Urinary bladder (tissue), 3 donors: ENCODE measurements at regions not wholly inside any gene's neighbourhood (a gene's known extent, or its start where the extent isn't known, plus 50 kb on each side); places are given as distances from the start of the nearest gene placed in this dataset.
"Not testable (repeated sequence)": the region's sequence is repeated elsewhere in the genome, so short reads cannot be mapped to it uniquely, and the experiment has no call there.

Experiments used
- DNase-seq: peaks from one replicate; pipeline ENCODE4 v3.0.0-alpha.2; 2015; ENCODE audit errors: extremely low spot score
- H3K27ac ChIP-seq: one replicate; pipeline ENCODE4 v1.5.1; 2013; ENCODE audit warnings: low read depth, mild to moderate bottlenecking, moderate library complexity
- H3K36me3 ChIP-seq: one replicate; pipeline ENCODE4 v1.6.1; 2013; ENCODE audit warnings: mild to moderate bottlenecking, moderate library complexity; ENCODE audit not compliant: insufficient read depth
- H3K4me1 ChIP-seq: one replicate; pipeline ENCODE4 v1.6.1; 2013; ENCODE audit warnings: mild to moderate bottlenecking, moderate library complexity; ENCODE audit not compliant: insufficient read depth
- H3K4me3 ChIP-seq: one replicate; pipeline ENCODE4 v1.5.1; 2013; ENCODE audit warnings: low read depth, low read length
- WGBS: extraction: QIAGEN DNeasy Blood & Tissue Kit; methylation state at CpG from one replicate; pipeline ENCODE4 v1.1.7; 2013; 5-methylcytosine and 5-hydroxymethylcytosine counted together
- donor health status: healthy with polysubstance abuse.
- donor health status: healthy.

- Histone ChIP-seq H3K4me3 (no peak overlapping the region), H3K4me1 (no peaks in the 10 kb centered on the region), H3K36me3 (no peaks in the 10 kb centered on the region), H3K27ac (no peak overlapping the region)
- 82% methylated on average over 3 of the region's 3 CpGs for WGBS
- no peak for DNase-seq
Measured at GRCh38 chr4:17018013-17018412, 119.6 kb upstream of the LDB2 start.

- DNase-seq, result no peak
- Histone ChIP-seq H3K36me3 (no peaks in the 10 kb centered on the region), H3K4me3 (no peak overlapping the region), H3K4me1 (no peaks in the 10 kb centered on the region), H3K27ac (no peak overlapping the region)
- WGBS, result 86% methylated on average over 4 of the region's 4 CpGs
Measured at GRCh38 chr4:17013382-17014006, 115.0 kb upstream of the LDB2 start.

- WGBS, result 70% methylated on average over 3 of the region's 3 CpGs
- Histone ChIP-seq H3K4me1 (no peaks in the 10 kb centered on the region), H3K27ac (no peak overlapping the region), H3K36me3 (no peaks in the 10 kb centered on the region), H3K4me3 (no peak overlapping the region)
- no peak for DNase-seq
Measured at GRCh38 chr4:17012451-17012850, 114.0 kb upstream of the LDB2 start.

- Histone ChIP-seq H3K27ac (no peak overlapping the region), H3K36me3 (no peaks in the 10 kb centered on the region), H3K4me3 (no peak overlapping the region), H3K4me1 (no peaks in the 10 kb centered on the region)
- no peak for DNase-seq
- 93% methylated on average over 13 of the region's 13 CpGs for WGBS
Measured at GRCh38 chr4:17010426-17011087, 112.1 kb upstream of the LDB2 start.

GRCh38 chr4:17009871-17010367, 111.5 kb upstream of the LDB2 start:
- 80% methylated on average over 10 of the region's 10 CpGs for WGBS
- DNase-seq, result no peak
- H3K27ac ChIP-seq, result no peak overlapping the region
- no peaks in the 10 kb centered on the region for H3K36me3 ChIP-seq
- no peak overlapping the region for H3K4me3 ChIP-seq
- no peaks in the 10 kb centered on the region for H3K4me1 ChIP-seq

GRCh38 chr4:17008834-17009345, 110.4 kb upstream of the LDB2 start:
- WGBS, result 84% methylated on average over 2 of the region's 2 CpGs

GRCh38 chr4:17003606-17004392, 105.4 kb upstream of the LDB2 start:
- H3K4me3 ChIP-seq, DNase-seq, H3K27ac ChIP-seq, H3K36me3 ChIP-seq, H3K4me1 ChIP-seq: not testable (repeated sequence)
- 89% methylated on average over 16 of the region's 16 CpGs for WGBS

More at GRCh38 chr4:17008834-17009345, 110.4 kb upstream of the LDB2 start:
- Histone ChIP-seq H3K27ac (no peak overlapping the region), H3K4me1 (no peaks in the 10 kb centered on the region), H3K36me3 (no peaks in the 10 kb centered on the region), H3K4me3 (no peak overlapping the region)
- DNase-seq, result no peak

GRCh38 chr4:16995451-16995850, 97.0 kb upstream of the LDB2 start:
- H3K27ac ChIP-seq, result no peak overlapping the region
- no peak overlapping the region for H3K4me3 ChIP-seq
- no peaks in the 10 kb centered on the region for H3K36me3 ChIP-seq
- no peaks in the 10 kb centered on the region for H3K4me1 ChIP-seq
- no peak for DNase-seq
- 68% methylated on average over 1 of the region's 1 CpG for WGBS

- no peak for DNase-seq
- H3K4me1 ChIP-seq, result no peaks in the 10 kb centered on the region
- no peaks in the 10 kb centered on the region for H3K36me3 ChIP-seq
- no peak overlapping the region for H3K27ac ChIP-seq
- WGBS, result 65% methylated on average over 5 of the region's 5 CpGs
- H3K4me3 ChIP-seq, result no peak overlapping the region
Measured at GRCh38 chr4:16993956-16994840, 95.8 kb upstream of the LDB2 start.

- no peaks in the 10 kb centered on the region for H3K36me3 ChIP-seq
- H3K4me1 ChIP-seq, result no peaks in the 10 kb centered on the region
- no peak overlapping the region for H3K27ac ChIP-seq
- WGBS, result 68% methylated on average over 5 of the region's 5 CpGs
- DNase-seq, result no peak
- no peak overlapping the region for H3K4me3 ChIP-seq
Measured at GRCh38 chr4:16992566-16993225, 94.3 kb upstream of the LDB2 start.

GRCh38 chr4:16991450-16991849, 93.0 kb upstream of the LDB2 start:
- WGBS, result 65% methylated on average over 5 of the region's 5 CpGs
- no peaks in the 10 kb centered on the region for H3K36me3 ChIP-seq
- H3K4me1 ChIP-seq, result no peaks in the 10 kb centered on the region

GRCh38 chr4:16989371-16989770, 90.9 kb upstream of the LDB2 start:
- Histone ChIP-seq H3K27ac (no peak overlapping the region), H3K36me3 (no peaks in the 10 kb centered on the region), H3K4me3 (no peak overlapping the region), H3K4me1 (no peaks in the 10 kb centered on the region)
- no peak for DNase-seq
- 88% methylated on average over 1 of the region's 1 CpG for WGBS

More at GRCh38 chr4:16991450-16991849, 93.0 kb upstream of the LDB2 start:
- Histone ChIP-seq H3K4me3 (no peak overlapping the region), H3K27ac (no peak overlapping the region)
- DNase-seq, result no peak
